ENCODE measurements at regions not wholly inside any gene's neighbourhood (a gene's known extent, or its start where the extent isn't known, plus 50 kb on each side); places are given as distances from the start of the nearest gene placed in this dataset.

DNA sequence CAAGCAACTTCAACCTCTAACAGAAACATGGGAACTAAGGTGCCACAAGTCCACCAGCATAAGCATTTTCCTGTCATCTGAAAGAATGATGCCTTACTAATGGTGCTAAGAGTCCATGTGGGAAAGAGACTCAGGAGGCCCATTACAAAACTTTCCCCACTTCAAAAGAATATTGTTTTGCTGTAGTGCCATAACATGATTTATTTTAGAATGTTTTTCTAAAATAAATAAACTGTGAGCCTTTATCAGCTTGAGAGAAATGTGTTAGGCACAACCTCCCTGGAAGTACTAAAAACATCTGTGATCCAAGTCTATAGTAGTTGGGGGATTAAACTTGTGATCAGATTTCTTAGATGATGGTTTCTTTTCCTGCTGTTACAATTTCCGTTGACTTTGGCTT is 330.1 kb upstream of the MAP3K7 start:
- TF ChIP-seq, protein P1, sequence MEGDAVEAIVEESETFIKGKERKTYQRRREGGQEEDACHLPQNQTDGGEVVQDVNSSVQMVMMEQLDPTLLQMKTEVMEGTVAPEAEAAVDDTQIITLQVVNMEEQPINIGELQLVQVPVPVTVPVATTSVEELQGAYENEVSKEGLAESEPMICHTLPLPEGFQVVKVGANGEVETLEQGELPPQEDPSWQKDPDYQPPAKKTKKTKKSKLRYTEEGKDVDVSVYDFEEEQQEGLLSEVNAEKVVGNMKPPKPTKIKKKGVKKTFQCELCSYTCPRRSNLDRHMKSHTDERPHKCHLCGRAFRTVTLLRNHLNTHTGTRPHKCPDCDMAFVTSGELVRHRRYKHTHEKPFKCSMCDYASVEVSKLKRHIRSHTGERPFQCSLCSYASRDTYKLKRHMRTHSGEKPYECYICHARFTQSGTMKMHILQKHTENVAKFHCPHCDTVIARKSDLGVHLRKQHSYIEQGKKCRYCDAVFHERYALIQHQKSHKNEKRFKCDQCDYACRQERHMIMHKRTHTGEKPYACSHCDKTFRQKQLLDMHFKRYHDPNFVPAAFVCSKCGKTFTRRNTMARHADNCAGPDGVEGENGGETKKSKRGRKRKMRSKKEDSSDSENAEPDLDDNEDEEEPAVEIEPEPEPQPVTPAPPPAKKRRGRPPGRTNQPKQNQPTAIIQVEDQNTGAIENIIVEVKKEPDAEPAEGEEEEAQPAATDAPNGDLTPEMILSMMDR (IDR thresholded peaks at IDR 0.05; ENCODE audit: low read depth, low read length) = no peak
- TF ChIP-seq EZH2phosphoT487 (IDR thresholded peaks at IDR 0.05; ENCODE audit: low read depth) = no peak

Data from OCI-LY3 (cell line).